Caco-2 (cell line): ENCODE measurements at regions not wholly inside any gene's neighbourhood (a gene's known extent, or its start where the extent isn't known, plus 50 kb on each side); places are given as distances from the start of the nearest gene placed in this dataset.
"Not testable (repeated sequence)": the region's sequence is repeated elsewhere in the genome, so short reads cannot be mapped to it uniquely, and the experiment has no call there.

Experiments
- BruUV-seq: library from RNA; stranded (reverse); fragments of 400-500 nt; replicated peaks from 2 replicates; lab custom pipeline; 2021; lab: Mats Ljungman, UMichigan
- CTCF ChIA-PET: fragments of 300-600 bp; sonication (Branson Sonifier 250); formaldehyde crosslinking; loops from one replicate; lab custom pipeline; 2022; ENCODE audit warnings: antibody characterized with exemption; lab: Charles Lee
- POLR2A ChIA-PET: fragments of 300-600 bp; sonication (Branson Sonifier 250); formaldehyde crosslinking; loops from one replicate; lab custom pipeline; 2022; ENCODE audit warnings: antibody characterized with exemption; lab: Charles Lee
- DNase-seq, 2 experiments: peaks; one replicate each; pipeline versions ENCODE4 v3.0.0 to v3.0.0-alpha.2; 2020 to 2022
- H3K27me3 ChIP-seq: replicated peaks from 2 replicates; pipeline ENCODE4 v1.6.0; 2011; ENCODE audit warnings: low read length; ENCODE audit not compliant: control insufficient read depth, insufficient read depth
- H3K36me3 ChIP-seq: 2 replicates; pipeline ENCODE4 v1.5.1; 2011; ENCODE audit warnings: low read length; ENCODE audit not compliant: control insufficient read depth, insufficient read depth
- H3K4me1 ChIP-seq: fragments of 250-450 bp; sonication (Bioruptor Pico); 2 replicates; pipeline ENCODE4 v1.5.1; 2020; ENCODE audit warnings: mild to moderate bottlenecking
- H3K4me3 ChIP-seq: 2 replicates; pipeline ENCODE4 v1.5.1; 2011; ENCODE audit warnings: low read depth, mild to moderate bottlenecking, control low read depth, low read length
- H3K9me3 ChIP-seq: fragments of 250-450 bp; sonication (Bioruptor Pico); 2 replicates; pipeline ENCODE4 v1.5.1; 2020; ENCODE audit warnings: mild to moderate bottlenecking, moderate library complexity
- H3K27ac Mint-ChIP-seq: one replicate; pipeline ENCODE4 v1.8.0; 2022; ENCODE audit warnings: mixed read lengths; ENCODE audit not compliant: unreplicated experiment
- H3K27me3 Mint-ChIP-seq: one replicate; pipeline ENCODE4 v1.8.0; 2022; ENCODE audit warnings: mixed read lengths; ENCODE audit not compliant: insufficient read depth, unreplicated experiment
- H3K36me3 Mint-ChIP-seq: one replicate; pipeline ENCODE4 v1.8.0; 2022; ENCODE audit warnings: mild to moderate bottlenecking, mixed read lengths; ENCODE audit not compliant: insufficient read depth, unreplicated experiment
- H3K4me1 Mint-ChIP-seq: one replicate; pipeline ENCODE4 v1.8.0; 2022; ENCODE audit warnings: low read depth, mixed read lengths; ENCODE audit not compliant: unreplicated experiment
- H3K4me3 Mint-ChIP-seq: one replicate; pipeline ENCODE4 v1.8.0; 2022; ENCODE audit warnings: mild to moderate bottlenecking, moderate library complexity, mixed read lengths; ENCODE audit not compliant: unreplicated experiment
- H3K9me3 Mint-ChIP-seq: one replicate; pipeline ENCODE4 v1.8.0; 2022; ENCODE audit warnings: mixed read lengths; ENCODE audit not compliant: unreplicated experiment
- intact Hi-C: fragments of 100-400 bp; cut with micrococcal nuclease; formaldehyde crosslinking; loops from one replicate; pipeline ENCODE4 v1.10.0; 2022; ENCODE audit not compliant: unreplicated experiment
- TF ChIP-seq, protein P1 (sequence below), 2 experiments: fragments of 200-600 bp in 1 of 2; IDR thresholded peaks; 1 replicate in 1 of 2; 2 replicates in 1 of 2; pipeline versions ENCODE4 v1.5.1 to v1.8.0; 2011 to 2022; ENCODE audit warnings: antibody characterized with exemption in 1 of 2, control low read depth in 1 of 2, inconsistent platforms in 1 of 2, low read depth in 1 of 2, low read length in 1 of 2, mild to moderate bottlenecking in 1 of 2, moderate library complexity in 1 of 2; ENCODE audit not compliant: insufficient read depth in 1 of 2, severe bottlenecking in 1 of 2, unreplicated experiment in 1 of 2

DNA sequence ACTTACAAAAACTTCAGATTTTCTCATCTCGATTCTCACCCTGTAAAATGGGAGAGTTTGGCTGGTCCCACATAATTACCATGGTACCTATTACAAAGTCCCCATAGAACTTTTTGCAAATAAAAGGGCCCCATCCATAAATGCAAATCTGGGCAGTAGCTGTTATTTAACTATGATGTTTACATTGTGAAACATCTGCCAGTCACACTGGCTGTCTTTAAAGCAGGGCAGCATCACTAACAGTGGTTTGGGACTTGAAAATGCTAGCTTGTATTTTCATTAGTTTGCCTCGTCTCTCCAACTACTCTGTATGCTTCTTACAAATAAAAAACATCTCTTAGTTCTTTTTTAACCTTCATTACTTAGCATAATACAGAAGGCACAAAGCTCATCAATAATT is 240.7 kb downstream of the FZD1 start:
- Mint-ChIP-seq H3K9me3 (no peaks in the 10 kb centered on the region), H3K27me3 (peaks cover 6% of the 10 kb centered on the region), H3K4me3 (no peak overlapping the region), H3K27ac (no peak overlapping the region), H3K4me1 (no peaks in the 10 kb centered on the region), H3K36me3 (no peaks in the 10 kb centered on the region)
- ChIA-PET POLR2A (no interaction called here), CTCF (interaction anchor here (0.7 kb wide), 1 partner anchor 267 kb away, joined by 3 read pairs; no protein-coding TSS in a partner anchor)
- H3K4me1 ChIP-seq: no peaks in the 10 kb centered on the region
- H3K9me3 ChIP-seq: no peaks in the 10 kb centered on the region
- no peak overlapping the region for H3K4me3 ChIP-seq
- H3K27me3 ChIP-seq: no peaks in the 10 kb centered on the region
- TF ChIP-seq, protein P1, sequence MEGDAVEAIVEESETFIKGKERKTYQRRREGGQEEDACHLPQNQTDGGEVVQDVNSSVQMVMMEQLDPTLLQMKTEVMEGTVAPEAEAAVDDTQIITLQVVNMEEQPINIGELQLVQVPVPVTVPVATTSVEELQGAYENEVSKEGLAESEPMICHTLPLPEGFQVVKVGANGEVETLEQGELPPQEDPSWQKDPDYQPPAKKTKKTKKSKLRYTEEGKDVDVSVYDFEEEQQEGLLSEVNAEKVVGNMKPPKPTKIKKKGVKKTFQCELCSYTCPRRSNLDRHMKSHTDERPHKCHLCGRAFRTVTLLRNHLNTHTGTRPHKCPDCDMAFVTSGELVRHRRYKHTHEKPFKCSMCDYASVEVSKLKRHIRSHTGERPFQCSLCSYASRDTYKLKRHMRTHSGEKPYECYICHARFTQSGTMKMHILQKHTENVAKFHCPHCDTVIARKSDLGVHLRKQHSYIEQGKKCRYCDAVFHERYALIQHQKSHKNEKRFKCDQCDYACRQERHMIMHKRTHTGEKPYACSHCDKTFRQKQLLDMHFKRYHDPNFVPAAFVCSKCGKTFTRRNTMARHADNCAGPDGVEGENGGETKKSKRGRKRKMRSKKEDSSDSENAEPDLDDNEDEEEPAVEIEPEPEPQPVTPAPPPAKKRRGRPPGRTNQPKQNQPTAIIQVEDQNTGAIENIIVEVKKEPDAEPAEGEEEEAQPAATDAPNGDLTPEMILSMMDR (IDR thresholded peaks at IDR 0.05; ENCODE audit: insufficient read depth in 1 of 2, low read depth in 1 of 2, low read length in 1 of 2, severe bottlenecking in 1 of 2, unreplicated experiment in 1 of 2): no peak
- BruUV-seq: no TSS peak
- H3K36me3 ChIP-seq: no peaks in the 10 kb centered on the region
- DNase-seq: no peak
- intact Hi-C loops: no loop called here

DNA sequence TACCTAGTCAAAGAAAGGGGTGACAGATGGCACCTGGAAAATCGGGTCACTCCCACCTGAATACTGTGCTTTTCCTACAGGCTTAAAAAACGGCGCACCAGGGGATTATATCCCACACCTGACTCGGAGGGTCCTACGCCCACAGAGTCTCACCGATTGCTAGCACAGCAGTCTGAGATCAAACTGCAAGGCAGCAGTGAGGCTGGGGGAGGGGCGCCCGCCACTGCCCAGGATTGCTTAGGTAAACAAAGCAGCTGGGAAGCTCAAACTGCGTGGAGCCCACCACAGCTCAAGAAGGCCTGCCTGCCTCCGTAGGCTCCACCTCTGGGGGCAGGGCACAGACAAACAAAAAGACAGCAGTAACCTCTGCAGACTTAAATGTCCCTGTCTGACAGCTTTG is 242.7 kb downstream of the FZD1 start:
- H3K4me3 Mint-ChIP-seq, BruUV-seq, H3K27me3 ChIP-seq, H3K9me3 Mint-ChIP-seq, POLR2A ChIA-PET, H3K4me1 ChIP-seq, CTCF ChIA-PET, H3K4me1 Mint-ChIP-seq, H3K27me3 Mint-ChIP-seq, H3K36me3 Mint-ChIP-seq, H3K4me3 ChIP-seq, H3K36me3 ChIP-seq, intact Hi-C loops, H3K27ac Mint-ChIP-seq, H3K9me3 ChIP-seq, DNase-seq: not testable (repeated sequence)

DNA sequence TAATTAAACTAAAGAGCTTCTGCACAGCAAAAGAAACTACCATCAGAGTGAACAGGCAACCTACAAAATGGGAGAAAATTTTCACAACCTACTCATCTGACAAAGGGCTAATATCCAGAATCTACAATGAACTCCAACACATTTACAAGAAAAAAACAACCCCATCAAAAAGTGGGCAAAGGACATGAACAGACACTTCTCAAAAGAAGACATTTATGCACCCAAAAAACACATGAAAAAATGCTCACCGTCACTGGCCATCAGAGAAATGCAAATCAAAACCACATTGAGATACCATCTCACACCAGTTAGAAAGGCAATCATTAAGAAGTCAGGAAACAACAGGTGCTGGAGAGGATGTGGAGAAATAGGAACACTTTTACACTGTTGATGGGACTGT is 247.6 kb downstream of the FZD1 start:
- H3K4me1 Mint-ChIP-seq, CTCF ChIA-PET, H3K4me3 ChIP-seq, H3K36me3 Mint-ChIP-seq, H3K9me3 ChIP-seq, POLR2A ChIA-PET, H3K4me1 ChIP-seq, H3K36me3 ChIP-seq, intact Hi-C loops, H3K27me3 ChIP-seq, DNase-seq, H3K9me3 Mint-ChIP-seq, BruUV-seq, H3K4me3 Mint-ChIP-seq, H3K27ac Mint-ChIP-seq: not testable (repeated sequence)
- peaks cover 12% of the 10 kb centered on the region for H3K27me3 Mint-ChIP-seq

DNA sequence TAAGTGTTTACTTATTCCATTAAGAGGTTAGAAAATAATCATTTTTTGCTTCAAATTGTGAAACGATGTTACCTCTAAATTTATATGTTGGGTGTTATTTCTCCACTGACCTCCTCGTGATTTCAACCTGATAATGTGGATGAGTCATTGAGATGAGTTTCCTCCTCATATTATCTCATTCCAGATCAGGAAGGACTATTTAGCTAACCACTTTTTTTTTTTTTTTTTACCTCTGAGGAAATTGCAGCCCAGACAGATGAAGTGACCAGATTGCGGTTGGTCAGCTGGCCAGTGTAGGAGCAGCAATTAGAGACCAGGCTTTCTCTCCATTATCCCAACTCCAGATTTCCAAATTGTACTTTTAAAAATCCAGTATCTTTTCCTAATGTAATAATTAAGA is 248.7 kb downstream of the FZD1 start:
- no peaks in the 10 kb centered on the region for H3K4me1 Mint-ChIP-seq

More for the DNA sequence above, 248.7 kb downstream of the FZD1 start:
- H3K36me3 ChIP-seq: no peaks in the 10 kb centered on the region
- Mint-ChIP-seq H3K36me3 (no peaks in the 10 kb centered on the region), H3K4me3 (no peak overlapping the region), H3K27ac (no peak overlapping the region), H3K27me3 (peaks cover 10% of the 10 kb centered on the region), H3K9me3 (no peaks in the 10 kb centered on the region)
- no TSS peak for BruUV-seq
- intact Hi-C loops: no loop called here
- DNase-seq: no peak
- H3K4me3 ChIP-seq: no peak overlapping the region
- ChIA-PET CTCF (no interaction called here), POLR2A (no interaction called here)
- no peaks in the 10 kb centered on the region for H3K27me3 ChIP-seq
- H3K4me1 ChIP-seq: no peaks in the 10 kb centered on the region
- TF ChIP-seq, protein P1 (IDR thresholded peaks at IDR 0.05; ENCODE audit: insufficient read depth in 1 of 2, low read depth in 1 of 2, low read length in 1 of 2, severe bottlenecking in 1 of 2, unreplicated experiment in 1 of 2): no peak
- H3K9me3 ChIP-seq: no peaks in the 10 kb centered on the region
